K562 (cell line): ENCODE measurements at regions not wholly inside any gene's neighbourhood (a gene's known extent, or its start where the extent isn't known, plus 50 kb on each side); places are given as distances from the start of the nearest gene placed in this dataset.
A peak's percentile ranks its signal among the peaks of the same experiment; 100 is the strongest.

ENCODE experiments used
- BRF1 ChIP-seq: IDR thresholded peaks from 3 replicates; pipeline ENCODE4 v1.6.1; 2011; ENCODE audit warnings: borderline replicate concordance, mild to moderate bottlenecking; ENCODE audit not compliant: insufficient read length; ENCODE audit errors: extremely low read depth
- CBFA2T2 ChIP-seq: fragments of 450-650 bp; conservative IDR thresholded peaks from 2 replicates; pipeline ENCODE4 v1.6.1; 2017; ENCODE audit warnings: mild to moderate bottlenecking
- CC2D1A ChIP-seq: fragments of 450-650 bp; IDR thresholded peaks from 2 replicates; pipeline ENCODE4 v1.6.1; 2017; ENCODE audit warnings: mild to moderate bottlenecking
- CCNT2 ChIP-seq: IDR thresholded peaks from 2 replicates; pipeline ENCODE4 v1.6.1; 2011; ENCODE audit warnings: borderline replicate concordance, low read depth, mild to moderate bottlenecking, moderate library complexity, mixed read lengths, low read length; ENCODE audit not compliant: insufficient read length; ENCODE audit errors: extremely low read depth
- ETV5 ChIP-seq: sonication (generic); formaldehyde crosslinking; IDR thresholded peaks from 2 replicates; pipeline ENCODE4 v1.4.0; 2020; ENCODE audit warnings: low read depth, mild to moderate bottlenecking, missing genetic modification reagents
- FOXP1 ChIP-seq: sonication (generic); formaldehyde crosslinking; IDR thresholded peaks from 2 replicates; pipeline ENCODE4 v1.8.0; 2022; ENCODE audit warnings: mild to moderate bottlenecking, missing genetic modification reagents
- GATAD2A ChIP-seq: fragments of 450-650 bp; IDR thresholded peaks from 2 replicates; pipeline ENCODE4 v1.6.1; 2017
- HMG20A ChIP-seq: fragments of 450-650 bp; formaldehyde crosslinking; conservative IDR thresholded peaks from 2 replicates; pipeline ENCODE4 v1.4.0; 2020; ENCODE audit warnings: mild to moderate bottlenecking, mixed read lengths
- MAFG ChIP-seq: fragments of 450-650 bp; conservative IDR thresholded peaks from 2 replicates; pipeline ENCODE4 v1.6.1; 2016; ENCODE audit warnings: missing genetic modification characterization, missing compliant biosample characterization
- NFIC ChIP-seq: fragments of 450-650 bp; IDR thresholded peaks from 2 replicates; pipeline ENCODE4 v1.6.1; 2017; ENCODE audit warnings: mild to moderate bottlenecking, inconsistent platforms
- PYGO2 ChIP-seq: fragments of 450-650 bp; IDR thresholded peaks from 2 replicates; pipeline ENCODE4 v1.6.1; 2016; ENCODE audit warnings: mild to moderate bottlenecking, missing genetic modification characterization, moderate library complexity, missing compliant biosample characterization
- RAD51 ChIP-seq: fragments of 450-650 bp; IDR thresholded peaks from 2 replicates; pipeline ENCODE4 v1.7.1; 2016; ENCODE audit warnings: low read depth, mild to moderate bottlenecking, borderline replicate concordance
- RBM39 ChIP-seq: fragments of 200-400 bp; formaldehyde crosslinking; optimal IDR thresholded peaks from 2 replicates; pipeline ENCODE3; 2018; ENCODE audit warnings: low read depth, low read length
- RREB1 ChIP-seq: fragments of 250-450 bp; sonication (Bioruptor Pico); IDR thresholded peaks from 2 replicates; pipeline ENCODE4 v1.4.0; 2020
- SMAD3 ChIP-seq: fragments of 450-650 bp; formaldehyde crosslinking; conservative IDR thresholded peaks from 2 replicates; pipeline ENCODE4 v1.4.0; 2020; ENCODE audit warnings: mild to moderate bottlenecking
- TEAD1 ChIP-seq, 2 experiments: fragments of 450-650 bp in 1 of 2; sonication (generic) in 1 of 2; formaldehyde crosslinking; IDR thresholded peaks; 2 replicates each; pipeline versions ENCODE4 v1.4.0 to v1.8.0; 2020 to 2022; ENCODE audit warnings: mild to moderate bottlenecking in 2 of 2, missing genetic modification reagents in 1 of 2
- U2AF2 ChIP-seq: fragments of 200-400 bp; formaldehyde crosslinking; optimal IDR thresholded peaks from 2 replicates; pipeline ENCODE3; 2017; ENCODE audit warnings: low read depth, mild to moderate bottlenecking, low read length
- ZFPM2 ChIP-seq: fragments of 250-450 bp; sonication (Bioruptor Pico); IDR thresholded peaks from 2 replicates; pipeline ENCODE4 v1.5.1; 2022; ENCODE audit warnings: mild to moderate bottlenecking
- ZNF395 ChIP-seq: fragments of 200-800 bp; sonication (Bioruptor generic); IDR thresholded peaks from 2 replicates; pipeline ENCODE4 v1.6.1; 2017; ENCODE audit warnings: missing genetic modification characterization, missing compliant biosample characterization
- ZNF408 ChIP-seq: fragments of 250-450 bp; sonication (Bioruptor Pico); IDR thresholded peaks from 2 replicates; pipeline ENCODE4 v1.4.0; 2020; ENCODE audit warnings: low read depth, mild to moderate bottlenecking, moderate library complexity
- ZNF431 ChIP-seq: sonication (generic); formaldehyde crosslinking; IDR thresholded peaks from 2 replicates; pipeline ENCODE4 v1.8.0; 2022; ENCODE audit warnings: mild to moderate bottlenecking, missing genetic modification reagents
- ZNF436 ChIP-seq: fragments of 250-450, 450-650 bp; sonication (Bioruptor Pico); formaldehyde crosslinking; IDR thresholded peaks from 2 replicates; pipeline ENCODE4 v1.7.0; 2020; ENCODE audit warnings: mild to moderate bottlenecking
- ZNF76 ChIP-seq: fragments of 250-450 bp; sonication (Bioruptor Pico); IDR thresholded peaks from 2 replicates; pipeline ENCODE4 v1.4.0; 2020; ENCODE audit warnings: mild to moderate bottlenecking, moderate library complexity, borderline replicate concordance
- ZZZ3 ChIP-seq: fragments of 450-650 bp; IDR thresholded peaks from 2 replicates; pipeline ENCODE4 v1.6.1; 2016; ENCODE audit warnings: antibody characterized with exemption, mild to moderate bottlenecking, moderate library complexity

GRCh38 chr1:94648225-94649007 is 106.9 kb upstream of the F3 start (continued):
- TF ChIP-seq ZFPM2 (no peak), ZNF395 (CRISPR knock-in tag) (no peak), TEAD1 (CRISPR knock-in tag; IDR thresholded peaks at IDR 0.05) (peak in 1 of 2 experiments; percentile 24; a peak in 1 of 4 replicates), FOXP1 (CRISPR knock-in tag) (no peak), ETV5 (peak; percentile 83), RBM39 (no peak), RAD51 (no peak), CBFA2T2 (peak; percentile 83), HMG20A (CRISPR knock-in tag) (no peak), RREB1 (CRISPR knock-in tag) (no peak), ZNF408 (CRISPR knock-in tag) (no peak), SMAD3 (CRISPR knock-in tag) (no peak), CCNT2 (no peak), GATAD2A (no peak), PYGO2 (tag) (no peak), CC2D1A (no peak), U2AF2 (no peak), BRF1 (no peak), ZNF76 (CRISPR knock-in tag) (no peak), ZNF431 (CRISPR knock-in tag) (no peak), ZNF436 (no peak), ZZZ3 (no peak), NFIC (peak; percentile 38), MAFG (0 out of 2 replicates have a peak, but pooled peaks have one; percentile 20)
